DMS 273 treated with DMSO at 0.1 percent for 48 hours (cell line): ENCODE measurements at regions not wholly inside any gene's neighbourhood (a gene's known extent, or its start where the extent isn't known, plus 50 kb on each side); places are given as distances from the start of the nearest gene placed in this dataset.
A peak's percentile ranks its signal among the peaks of the same experiment; 100 is the strongest.
"Not testable (repeated sequence)": the region's sequence is repeated elsewhere in the genome, so short reads cannot be mapped to it uniquely, and the experiment has no call there.

Experiments used
- DNase-seq: peaks from one replicate; lab custom pipeline; 2025; lab: John Stamatoyannopoulos, UW

DNA sequence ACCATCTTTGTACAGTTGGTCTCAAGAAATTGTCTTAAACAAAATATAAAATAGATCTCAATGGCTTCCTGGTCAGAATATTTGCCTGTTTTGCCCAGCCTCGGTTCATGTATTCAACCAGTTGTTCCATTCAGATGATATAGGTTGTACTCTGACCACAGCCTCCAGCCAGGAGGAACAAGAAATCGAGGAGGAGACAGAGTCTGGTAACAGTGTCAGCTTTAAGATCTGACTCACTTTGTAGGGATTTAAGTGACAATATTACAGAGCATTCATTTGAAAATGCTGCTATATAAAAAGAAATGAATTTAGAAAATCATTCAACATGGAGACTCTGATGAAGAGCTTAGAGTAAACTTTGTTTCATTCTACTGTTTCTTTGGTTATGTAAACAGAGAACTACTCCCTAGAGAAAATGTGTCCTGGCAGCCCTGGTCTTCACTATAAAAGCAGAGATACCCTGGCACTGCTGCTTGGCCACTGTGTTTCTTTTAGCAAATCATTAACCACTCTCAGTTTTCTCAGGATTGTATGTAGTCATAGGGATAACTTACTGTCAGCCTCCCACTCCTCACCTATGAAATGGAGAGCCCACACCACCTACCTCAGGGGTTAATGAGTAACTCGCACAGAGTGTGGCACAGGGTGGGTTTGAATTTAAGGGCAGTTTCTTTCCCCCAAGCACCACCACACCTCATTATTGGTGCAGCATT is 53.5 kb downstream of the PAGE2 start:
- no peak for DNase-seq

- no peak for DNase-seq
Measured at GRCh38 chrX:55142919-55143310, 54.1 kb downstream of the PAGE2 start.

GRCh38 chrX:55143621-55144020 is 54.8 kb downstream of the PAGE2 start:
- no peak for DNase-seq

GRCh38 chrX:55144697-55145096 is 55.9 kb downstream of the PAGE2 start:
- no peak for DNase-seq

DNA sequence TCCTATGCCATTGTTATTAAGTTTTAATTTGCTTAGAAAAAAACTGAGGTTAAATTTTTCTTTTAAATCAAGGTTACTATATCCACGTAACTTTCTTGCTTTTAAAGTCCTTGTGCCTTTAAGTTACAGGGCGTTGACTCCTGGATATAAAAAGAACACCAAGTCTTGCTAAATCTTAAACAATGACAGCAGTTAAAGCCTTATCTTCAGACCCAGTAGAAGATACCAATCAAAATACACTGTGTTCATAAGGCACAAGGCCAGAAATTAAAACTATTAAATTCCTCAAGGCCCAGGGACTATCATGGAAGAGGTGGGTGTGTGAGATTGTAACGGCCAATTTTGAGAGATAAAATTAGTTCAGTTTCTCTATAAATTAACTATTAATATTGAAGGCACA is 60.4 kb downstream of the PAGE2 start:
- DNase-seq, result no peak

- DNase-seq, result no peak
Measured at GRCh38 chrX:55151199-55151598, 62.4 kb downstream of the PAGE2 start.

DNA sequence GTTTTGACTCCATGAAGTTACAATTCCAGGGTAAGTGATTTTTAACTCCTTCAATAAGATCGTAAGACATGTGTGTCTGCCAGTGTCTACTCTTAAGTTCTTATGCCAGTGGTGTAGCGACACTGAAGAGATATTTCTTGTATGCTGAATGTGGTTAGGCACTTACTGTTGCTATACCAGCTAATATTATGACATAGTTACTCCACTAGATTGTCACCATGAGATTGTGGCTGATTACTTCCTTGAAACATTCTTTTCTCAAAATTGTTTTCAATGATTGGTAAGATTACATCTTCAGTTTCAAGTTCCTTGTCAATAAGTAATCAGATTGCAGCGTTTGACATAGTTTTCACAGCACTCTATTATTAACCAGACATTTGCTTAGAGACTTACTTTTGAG is 60.6 kb upstream of the PAGE5 start:
- no peak for DNase-seq

DNA sequence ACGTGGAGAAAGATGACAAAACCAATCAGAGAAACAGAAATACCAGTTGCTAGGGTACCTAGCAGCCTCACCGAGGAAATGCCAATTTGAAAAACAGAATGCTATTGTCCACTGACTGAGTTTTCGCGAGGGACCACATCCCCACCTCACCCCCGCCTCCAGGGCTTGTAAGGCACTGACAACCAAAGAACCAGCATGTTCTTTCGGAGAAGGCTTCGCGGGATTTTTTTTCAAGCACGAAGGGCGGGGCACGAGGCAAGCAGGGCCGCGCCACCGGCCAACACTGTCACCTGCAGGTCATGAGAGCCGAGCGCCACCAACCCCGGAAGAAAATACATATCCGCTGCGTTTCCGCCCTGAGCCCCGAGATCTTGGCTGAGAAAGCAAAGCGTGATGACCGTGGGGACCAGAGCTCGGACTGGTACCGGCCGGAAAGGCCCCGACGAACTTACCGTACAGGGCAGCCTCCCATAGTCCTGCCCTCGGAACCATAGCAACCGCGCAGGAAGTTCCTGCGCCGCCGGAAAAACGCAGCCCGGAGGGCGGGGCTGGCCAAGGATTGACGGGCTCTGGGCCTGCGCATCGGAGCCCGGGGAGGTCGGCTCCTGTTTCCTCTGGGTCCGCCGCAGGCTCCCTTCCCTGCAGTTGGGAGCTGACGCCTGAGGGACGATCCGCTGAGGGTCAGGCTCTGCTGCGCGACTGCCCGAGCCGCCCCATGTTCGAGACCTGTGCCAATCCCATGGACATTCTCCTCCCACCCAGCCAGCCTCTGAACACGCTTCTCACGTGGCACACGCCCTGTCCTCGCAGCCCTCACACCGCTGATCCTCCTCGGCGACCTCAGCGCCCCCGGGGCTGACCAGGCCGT is 59.2 kb upstream of the PAGE5 start:
- DNase-seq, result peak; percentile 86

- DNase-seq, result no peak
Measured at GRCh38 chrX:55161581-55161980, 58.6 kb upstream of the PAGE5 start.

DNA sequence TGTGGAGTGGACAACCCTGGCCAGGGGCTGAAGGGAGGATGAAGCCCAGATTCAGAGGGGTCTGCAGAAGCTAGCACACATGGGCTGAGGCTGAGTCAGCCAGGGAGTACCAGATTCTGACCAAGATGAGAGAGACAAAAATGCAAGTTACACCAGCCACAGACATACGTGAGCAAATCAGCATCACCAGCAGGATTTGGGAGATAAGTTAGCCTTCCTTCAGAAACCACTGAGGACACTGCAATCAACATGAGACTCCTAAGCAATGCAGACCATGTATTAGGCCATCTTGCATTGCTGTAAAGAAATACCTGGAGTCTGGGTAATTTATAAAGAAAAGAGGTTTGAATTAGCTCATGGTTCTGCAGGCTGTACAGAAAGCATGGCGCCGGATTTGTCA is 57.0 kb upstream of the PAGE5 start:
- no peak for DNase-seq

- not testable (repeated sequence) for DNase-seq
Measured at GRCh38 chrX:55165026-55165425, 55.1 kb upstream of the PAGE5 start.

- DNase-seq, result no peak
Measured at GRCh38 chrX:55167124-55167803, 52.9 kb upstream of the PAGE5 start.

DNA sequence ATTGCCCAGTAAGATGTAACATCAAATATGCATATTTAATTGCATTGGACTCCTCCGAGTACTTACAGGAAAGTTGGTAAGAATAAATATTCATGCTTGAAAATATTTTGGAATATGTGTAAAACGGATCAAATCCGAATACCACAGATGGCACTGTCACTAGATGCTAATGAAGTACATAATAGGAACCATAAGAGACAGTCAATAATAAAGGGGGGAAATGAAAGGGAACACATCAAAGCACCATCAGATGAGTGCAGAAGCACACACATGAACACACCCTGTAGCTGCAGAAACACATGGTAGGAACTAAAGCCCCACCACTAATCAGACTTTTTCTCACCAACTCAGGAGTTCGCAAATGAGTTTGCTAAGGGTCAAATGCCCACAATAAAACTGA is 52.2 kb upstream of the PAGE5 start:
- DNase-seq, result no peak

DNA sequence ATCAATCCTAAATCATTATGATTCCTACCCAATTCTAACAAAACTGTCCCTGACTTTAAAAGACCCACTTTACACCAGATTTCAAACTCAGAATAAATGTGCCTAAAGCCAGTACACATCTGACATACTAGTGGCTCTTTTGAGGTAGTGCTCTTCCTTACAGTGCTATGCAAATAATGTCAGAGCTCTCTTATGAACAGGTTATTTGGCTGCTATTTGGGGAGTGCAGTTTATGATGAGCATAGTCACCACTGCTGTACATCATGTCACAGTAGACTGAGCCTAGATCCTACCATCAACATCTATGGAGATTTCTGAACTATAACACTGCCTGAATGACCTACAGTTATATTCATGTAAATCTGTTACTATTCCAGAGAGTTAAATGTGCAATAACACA is 50.4 kb upstream of the PAGE5 start:
- DNase-seq, result no peak
